GM23338 (cell line): ENCODE measurements at regions not wholly inside any gene's neighbourhood (a gene's known extent, or its start where the extent isn't known, plus 50 kb on each side); places are given as distances from the start of the nearest gene placed in this dataset.

Source experiments
- ATAC-seq: fragments of 200-7000 bp; cut with Tn5 transposase; 3 replicates; pipeline ENCODE4 v1.9.1; 2020
- DNase-seq: peaks from one replicate; pipeline ENCODE4 v3.0.0-alpha.2; 2015; ENCODE audit warnings: low spot score
- H2AFZ ChIP-seq: fragments of 200-600 bp; sonication (generic); 2 replicates; pipeline ENCODE4 v1.8.0; 2016; ENCODE audit warnings: antibody characterized with exemption, mild to moderate bottlenecking, moderate library complexity
- H3F3A ChIP-seq: fragments of 200-600 bp; sonication (generic); replicated peaks from 2 replicates; pipeline ENCODE4 v1.8.0; 2017; ENCODE audit warnings: antibody characterized with exemption, mixed run types, low read depth
- H3K27ac ChIP-seq: fragments of 200-600 bp; sonication (generic); 2 replicates; pipeline ENCODE4 v1.6.1; 2016; ENCODE audit warnings: low read depth
- H3K27me3 ChIP-seq: fragments of 200-600 bp; sonication (generic); 2 replicates; pipeline ENCODE4 v1.8.0; 2016; ENCODE audit warnings: mild to moderate bottlenecking, mixed run types, moderate library complexity; ENCODE audit not compliant: insufficient read depth
- H3K36me3 ChIP-seq: fragments of 200-600 bp; sonication (generic); 2 replicates; pipeline ENCODE4 v1.8.0; 2016; ENCODE audit warnings: mild to moderate bottlenecking; ENCODE audit not compliant: insufficient read depth
- H3K4me1 ChIP-seq: fragments of 200-600 bp; sonication (generic); 2 replicates; pipeline ENCODE4 v1.8.0; 2016; ENCODE audit warnings: mild to moderate bottlenecking, moderate library complexity; ENCODE audit not compliant: insufficient read depth
- H3K4me2 ChIP-seq: fragments of 200-600 bp; sonication (generic); 2 replicates; pipeline ENCODE4 v1.7.1; 2017; ENCODE audit warnings: mixed run types
- H3K4me3 ChIP-seq: fragments of 200-600 bp; sonication (generic); 2 replicates; pipeline ENCODE4 v1.6.1; 2016; ENCODE audit warnings: mixed run types
- H3K79me2 ChIP-seq: fragments of 200-600 bp; sonication (generic); replicated peaks from 2 replicates; pipeline ENCODE4 v1.8.0; 2017; ENCODE audit warnings: mild to moderate bottlenecking; ENCODE audit not compliant: insufficient read depth
- H3K9me2 ChIP-seq: fragments of 200-600 bp; sonication (generic); 2 replicates; pipeline ENCODE4 v1.8.0; 2017; ENCODE audit not compliant: insufficient read depth
- H4K20me1 ChIP-seq: fragments of 200-600 bp; sonication (generic); replicated peaks from 2 replicates; pipeline ENCODE4 v1.8.0; 2017; ENCODE audit warnings: mild to moderate bottlenecking; ENCODE audit not compliant: insufficient read depth
- H3K27ac Mint-ChIP-seq: 2 replicates; pipeline ENCODE4 v1.8.0; 2020; ENCODE audit warnings: inconsistent platforms, mild to moderate bottlenecking, moderate library complexity, mixed read lengths
- H3K27me3 Mint-ChIP-seq: 3 replicates; pipeline ENCODE4 v1.8.0; 2022; ENCODE audit warnings: low read depth, mild to moderate bottlenecking, moderate library complexity, mixed read lengths, inconsistent platforms; ENCODE audit not compliant: insufficient read depth, poor library complexity
- H3K36me3 Mint-ChIP-seq: 3 replicates; pipeline ENCODE4 v1.8.0; 2021; ENCODE audit warnings: low read depth, mild to moderate bottlenecking, inconsistent platforms, moderate library complexity, mixed read lengths
- H3K4me1 Mint-ChIP-seq: 3 replicates; pipeline ENCODE4 v1.8.0; 2020; ENCODE audit warnings: mild to moderate bottlenecking, inconsistent platforms, mixed read lengths
- H3K4me3 Mint-ChIP-seq: 3 replicates; pipeline ENCODE4 v1.8.0; 2021; ENCODE audit warnings: moderate library complexity, mild to moderate bottlenecking, inconsistent platforms, mixed read lengths
- H3K9me3 Mint-ChIP-seq: 3 replicates; pipeline ENCODE4 v1.8.0; 2020; ENCODE audit warnings: moderate library complexity, mild to moderate bottlenecking, inconsistent platforms, mixed read lengths
- CREB1 ChIP-seq: fragments of 250-450 bp; sonication (Bioruptor Pico); IDR thresholded peaks from 2 replicates; pipeline ENCODE4 v1.5.0; 2020; ENCODE audit warnings: low read depth, mild to moderate bottlenecking, moderate library complexity
- ETS1 ChIP-seq: IDR thresholded peaks from 2 replicates; pipeline ENCODE4 v1.6.1; 2016; ENCODE audit warnings: antibody characterized with exemption
- EZH2 ChIP-seq: fragments of 200-600 bp; sonication (generic); IDR thresholded peaks from one replicate; pipeline ENCODE4 v1.8.0; 2017; ENCODE audit warnings: antibody characterized with exemption, mild to moderate bottlenecking, low read depth; ENCODE audit not compliant: unreplicated experiment
- EZH2phosphoT487 ChIP-seq: fragments of 200-600 bp; sonication (generic); IDR thresholded peaks from one replicate; pipeline ENCODE4 v1.8.1; 2018; ENCODE audit warnings: antibody characterized with exemption; ENCODE audit not compliant: unreplicated experiment
- JUNB ChIP-seq: IDR thresholded peaks from one replicate; pipeline ENCODE4 v1.6.1; 2016; ENCODE audit warnings: antibody characterized with exemption; ENCODE audit not compliant: unreplicated experiment
- NANOG ChIP-seq: IDR thresholded peaks from 2 replicates; pipeline ENCODE4 v1.6.1; 2016; ENCODE audit warnings: antibody characterized with exemption, borderline replicate concordance
- POLR2AphosphoS5 ChIP-seq: IDR thresholded peaks from 2 replicates; pipeline ENCODE4 v1.6.1; 2016; ENCODE audit warnings: antibody characterized with exemption, low read depth
- STAT1 ChIP-seq: IDR thresholded peaks from one replicate; pipeline ENCODE4 v1.6.1; 2016; ENCODE audit warnings: antibody characterized with exemption; ENCODE audit not compliant: unreplicated experiment
- ZNF114 ChIP-seq: fragments of 250-450 bp; sonication (Bioruptor Pico); IDR thresholded peaks from 2 replicates; pipeline ENCODE4 v1.5.0; 2020; ENCODE audit warnings: mild to moderate bottlenecking, moderate library complexity
- ZNF331 ChIP-seq: fragments of 250-450 bp; sonication (Bioruptor Pico); IDR thresholded peaks from 2 replicates; pipeline ENCODE4 v1.5.0; 2020; ENCODE audit warnings: low read depth, mild to moderate bottlenecking, moderate library complexity
- ZNF462 ChIP-seq: fragments of 250-450 bp; sonication (Bioruptor Pico); IDR thresholded peaks from 2 replicates; pipeline ENCODE4 v1.5.0; 2020; ENCODE audit warnings: mild to moderate bottlenecking, moderate library complexity
- TF ChIP-seq, protein P1 (sequence below): IDR thresholded peaks from one replicate; pipeline ENCODE4 v1.6.1; 2018; ENCODE audit warnings: antibody characterized with exemption; ENCODE audit not compliant: unreplicated experiment
- TF ChIP-seq, protein P2 (sequence below), 2 experiments: fragments of 200-600 bp in 1 of 2; sonication (generic) in 1 of 2; conservative IDR thresholded peaks; 2 replicates each; pipeline versions ENCODE4 v1.5.1 to v1.6.1; 2016 to 2017; ENCODE audit warnings: antibody characterized with exemption in 2 of 2, low read depth in 2 of 2, mild to moderate bottlenecking in 2 of 2, moderate library complexity in 1 of 2

GRCh38 chr5:126683912-126684311 is 83.2 kb downstream of the PHAX start:
- H3K4me2 ChIP-seq = no peak overlapping the region
- H3K79me2 ChIP-seq = no peaks in the 10 kb centered on the region
- Mint-ChIP-seq H3K4me1 (peaks cover 35% of the 10 kb centered on the region), H3K36me3 (no peaks in the 10 kb centered on the region), H3K27ac (no peak overlapping the region), H3K4me3 (no peak overlapping the region), H3K9me3 (no peaks in the 10 kb centered on the region; the same call in 2 of the 3 replicates), H3K27me3 (peaks cover 9% of the 10 kb centered on the region)
- H3K4me3 ChIP-seq = no peak overlapping the region
- peaks cover 21% of the 10 kb centered on the region; the same call in 1 of the 2 replicates for H3K4me1 ChIP-seq
- ATAC-seq (no peak), DNase-seq (no peak)
- no peak overlapping the region for H2AFZ ChIP-seq
- no peaks in the 10 kb centered on the region for H3K9me2 ChIP-seq
- no peaks in the 10 kb centered on the region for H4K20me1 ChIP-seq
- H3F3A ChIP-seq = no peaks in the 10 kb centered on the region
- peak overlapping the region; percentile 96; the same call in 1 of the 2 replicates for H3K27ac ChIP-seq
- no peaks in the 10 kb centered on the region for H3K27me3 ChIP-seq
- H3K36me3 ChIP-seq = no peaks in the 10 kb centered on the region
- no peak for TF ChIP-seq EZH2
- TF ChIP-seq, protein P1, sequence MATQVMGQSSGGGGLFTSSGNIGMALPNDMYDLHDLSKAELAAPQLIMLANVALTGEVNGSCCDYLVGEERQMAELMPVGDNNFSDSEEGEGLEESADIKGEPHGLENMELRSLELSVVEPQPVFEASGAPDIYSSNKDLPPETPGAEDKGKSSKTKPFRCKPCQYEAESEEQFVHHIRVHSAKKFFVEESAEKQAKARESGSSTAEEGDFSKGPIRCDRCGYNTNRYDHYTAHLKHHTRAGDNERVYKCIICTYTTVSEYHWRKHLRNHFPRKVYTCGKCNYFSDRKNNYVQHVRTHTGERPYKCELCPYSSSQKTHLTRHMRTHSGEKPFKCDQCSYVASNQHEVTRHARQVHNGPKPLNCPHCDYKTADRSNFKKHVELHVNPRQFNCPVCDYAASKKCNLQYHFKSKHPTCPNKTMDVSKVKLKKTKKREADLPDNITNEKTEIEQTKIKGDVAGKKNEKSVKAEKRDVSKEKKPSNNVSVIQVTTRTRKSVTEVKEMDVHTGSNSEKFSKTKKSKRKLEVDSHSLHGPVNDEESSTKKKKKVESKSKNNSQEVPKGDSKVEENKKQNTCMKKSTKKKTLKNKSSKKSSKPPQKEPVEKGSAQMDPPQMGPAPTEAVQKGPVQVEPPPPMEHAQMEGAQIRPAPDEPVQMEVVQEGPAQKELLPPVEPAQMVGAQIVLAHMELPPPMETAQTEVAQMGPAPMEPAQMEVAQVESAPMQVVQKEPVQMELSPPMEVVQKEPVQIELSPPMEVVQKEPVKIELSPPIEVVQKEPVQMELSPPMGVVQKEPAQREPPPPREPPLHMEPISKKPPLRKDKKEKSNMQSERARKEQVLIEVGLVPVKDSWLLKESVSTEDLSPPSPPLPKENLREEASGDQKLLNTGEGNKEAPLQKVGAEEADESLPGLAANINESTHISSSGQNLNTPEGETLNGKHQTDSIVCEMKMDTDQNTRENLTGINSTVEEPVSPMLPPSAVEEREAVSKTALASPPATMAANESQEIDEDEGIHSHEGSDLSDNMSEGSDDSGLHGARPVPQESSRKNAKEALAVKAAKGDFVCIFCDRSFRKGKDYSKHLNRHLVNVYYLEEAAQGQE = no peak
- no peak for TF ChIP-seq NANOG
- TF ChIP-seq EZH2phosphoT487 = no peak
- no peak for TF ChIP-seq CREB1 (CRISPR knock-in tag)
- no peak for TF ChIP-seq POLR2AphosphoS5
- no peak for TF ChIP-seq ZNF462
- no peak for TF ChIP-seq JUNB
- no peak for TF ChIP-seq ZNF331
- TF ChIP-seq STAT1 = no peak
- TF ChIP-seq ETS1 = no peak
- TF ChIP-seq ZNF114 (CRISPR knock-in tag) = no peak
- TF ChIP-seq, protein P2, sequence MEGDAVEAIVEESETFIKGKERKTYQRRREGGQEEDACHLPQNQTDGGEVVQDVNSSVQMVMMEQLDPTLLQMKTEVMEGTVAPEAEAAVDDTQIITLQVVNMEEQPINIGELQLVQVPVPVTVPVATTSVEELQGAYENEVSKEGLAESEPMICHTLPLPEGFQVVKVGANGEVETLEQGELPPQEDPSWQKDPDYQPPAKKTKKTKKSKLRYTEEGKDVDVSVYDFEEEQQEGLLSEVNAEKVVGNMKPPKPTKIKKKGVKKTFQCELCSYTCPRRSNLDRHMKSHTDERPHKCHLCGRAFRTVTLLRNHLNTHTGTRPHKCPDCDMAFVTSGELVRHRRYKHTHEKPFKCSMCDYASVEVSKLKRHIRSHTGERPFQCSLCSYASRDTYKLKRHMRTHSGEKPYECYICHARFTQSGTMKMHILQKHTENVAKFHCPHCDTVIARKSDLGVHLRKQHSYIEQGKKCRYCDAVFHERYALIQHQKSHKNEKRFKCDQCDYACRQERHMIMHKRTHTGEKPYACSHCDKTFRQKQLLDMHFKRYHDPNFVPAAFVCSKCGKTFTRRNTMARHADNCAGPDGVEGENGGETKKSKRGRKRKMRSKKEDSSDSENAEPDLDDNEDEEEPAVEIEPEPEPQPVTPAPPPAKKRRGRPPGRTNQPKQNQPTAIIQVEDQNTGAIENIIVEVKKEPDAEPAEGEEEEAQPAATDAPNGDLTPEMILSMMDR (conservative IDR thresholded peaks at IDR 0.05; ENCODE audit: low read depth in 2 of 2) = no peak
